Loucy (cell line): ENCODE measurements at regions not wholly inside any gene's neighbourhood (a gene's known extent, or its start where the extent isn't known, plus 50 kb on each side); places are given as distances from the start of the nearest gene placed in this dataset.

Experiments used
- H2AFZ ChIP-seq: fragments of 200-600 bp; sonication (generic); 2 replicates; pipeline ENCODE4 v1.6.0; 2016; ENCODE audit warnings: antibody characterized with exemption, mild to moderate bottlenecking, low read length, moderate library complexity
- H3F3A ChIP-seq: fragments of 200-600 bp; 2 replicates; pipeline ENCODE4 v1.6.0; 2016; ENCODE audit warnings: antibody characterized with exemption, low read depth, mild to moderate bottlenecking
- H3K27me3 ChIP-seq: fragments of 200-600 bp; sonication (generic); 2 replicates; pipeline ENCODE4 v1.6.1; 2014; ENCODE audit warnings: low read length, mild to moderate bottlenecking; ENCODE audit not compliant: insufficient read depth, poor library complexity, severe bottlenecking
- H3K36me3 ChIP-seq: fragments of 200-600 bp; sonication (generic); 2 replicates; pipeline ENCODE4 v1.6.1; 2016; ENCODE audit warnings: low read length; ENCODE audit not compliant: insufficient read depth
- H3K4me1 ChIP-seq: fragments of 200-600 bp; sonication (generic); 2 replicates; pipeline ENCODE4 v1.5.1; 2014; ENCODE audit warnings: low read length, mild to moderate bottlenecking; ENCODE audit not compliant: insufficient read depth, poor library complexity, severe bottlenecking
- H3K4me2 ChIP-seq: fragments of 200-600 bp; sonication (generic); 2 replicates; pipeline ENCODE4 v1.6.0; 2014; ENCODE audit warnings: antibody characterized with exemption, low read length, low read depth, mild to moderate bottlenecking; ENCODE audit not compliant: poor library complexity, severe bottlenecking
- H3K4me3 ChIP-seq: fragments of 200-600 bp; sonication (generic); 2 replicates; pipeline ENCODE4 v1.5.1; 2014; ENCODE audit warnings: low read length, mild to moderate bottlenecking, mixed read lengths; ENCODE audit not compliant: poor library complexity, severe bottlenecking
- H3K79me2 ChIP-seq: fragments of 200-600 bp; sonication (generic); 2 replicates; pipeline ENCODE4 v1.6.1; 2014; ENCODE audit warnings: low read length; ENCODE audit not compliant: insufficient read depth
- H3K9ac ChIP-seq: fragments of 200-600 bp; sonication (generic); 2 replicates; pipeline ENCODE4 v1.6.0; 2014; ENCODE audit warnings: mild to moderate bottlenecking, low read depth, low read length, moderate library complexity; ENCODE audit not compliant: poor library complexity, severe bottlenecking
- H3K9me2 ChIP-seq: fragments of 200-600 bp; sonication (generic); replicated peaks from 2 replicates; pipeline ENCODE4 v1.6.1; 2016; ENCODE audit warnings: low read depth, low read length, mixed read lengths
- H3K9me3 ChIP-seq: fragments of 200-600 bp; sonication (generic); 2 replicates; pipeline ENCODE4 v1.6.1; 2014; ENCODE audit warnings: mild to moderate bottlenecking, antibody characterized with exemption, low read length, low read depth; ENCODE audit not compliant: insufficient read depth
- H4K20me1 ChIP-seq: fragments of 200-600 bp; sonication (generic); 2 replicates; pipeline ENCODE4 v1.6.0; 2014; ENCODE audit warnings: antibody characterized with exemption, low read length, mild to moderate bottlenecking; ENCODE audit not compliant: insufficient read depth, poor library complexity, severe bottlenecking
- CTCF ChIP-seq: fragments of 200-600 bp; sonication (generic); conservative IDR thresholded peaks from 2 replicates; pipeline ENCODE4 v1.5.1; 2014; ENCODE audit warnings: mild to moderate bottlenecking, antibody characterized with exemption, low read length
- EZH2phosphoT487 ChIP-seq: fragments of 200-600 bp; IDR thresholded peaks from 2 replicates; pipeline ENCODE4 v1.6.1; 2018; ENCODE audit warnings: antibody characterized with exemption, mild to moderate bottlenecking, moderate library complexity, borderline replicate concordance

- TF ChIP-seq CTCF, result peak; percentile 71
- no peak for TF ChIP-seq EZH2phosphoT487
- H4K20me1 ChIP-seq, result no peaks in the 10 kb centered on the region
- H3K27me3 ChIP-seq, result no peaks in the 10 kb centered on the region
- no peaks in the 10 kb centered on the region for H3F3A ChIP-seq
- no peaks in the 10 kb centered on the region for H3K9me2 ChIP-seq
- H3K79me2 ChIP-seq, result no peaks in the 10 kb centered on the region
- no peak overlapping the region for H2AFZ ChIP-seq
- no peaks in the 10 kb centered on the region for H3K36me3 ChIP-seq
- no peak overlapping the region for H3K4me2 ChIP-seq
- H3K4me3 ChIP-seq, result no peak overlapping the region
- no peaks in the 10 kb centered on the region for H3K9me3 ChIP-seq
- H3K4me1 ChIP-seq, result no peaks in the 10 kb centered on the region
- H3K9ac ChIP-seq, result no peak overlapping the region
Measured at GRCh38 chr4:103915224-103915869, 195.6 kb upstream of the TACR3 start.

GRCh38 chr4:103907414-103907813 lies 187.6 kb upstream of the TACR3 start:
- no peak overlapping the region for H3K4me2 ChIP-seq
- no peaks in the 10 kb centered on the region for H3F3A ChIP-seq
- H3K36me3 ChIP-seq, result no peaks in the 10 kb centered on the region
- no peaks in the 10 kb centered on the region for H3K4me1 ChIP-seq
- H2AFZ ChIP-seq, result no peak overlapping the region
- no peak overlapping the region for H3K9ac ChIP-seq
- H3K79me2 ChIP-seq, result no peaks in the 10 kb centered on the region
- H3K9me3 ChIP-seq, result no peaks in the 10 kb centered on the region
- H3K4me3 ChIP-seq, result no peak overlapping the region
- H4K20me1 ChIP-seq, result no peaks in the 10 kb centered on the region
- H3K27me3 ChIP-seq, result no peaks in the 10 kb centered on the region
- H3K9me2 ChIP-seq, result no peaks in the 10 kb centered on the region
- no peak for TF ChIP-seq EZH2phosphoT487
- no peak for TF ChIP-seq CTCF

GRCh38 chr4:103904123-103904522 lies 184.3 kb upstream of the TACR3 start:
- H3K9me2 ChIP-seq, result no peaks in the 10 kb centered on the region

More at GRCh38 chr4:103904123-103904522, 184.3 kb upstream of the TACR3 start:
- no peak overlapping the region for H3K9ac ChIP-seq
- no peaks in the 10 kb centered on the region for H3F3A ChIP-seq
- no peaks in the 10 kb centered on the region for H3K36me3 ChIP-seq
- H4K20me1 ChIP-seq, result no peaks in the 10 kb centered on the region
- H3K27me3 ChIP-seq, result no peaks in the 10 kb centered on the region
- no peaks in the 10 kb centered on the region for H3K9me3 ChIP-seq
- H2AFZ ChIP-seq, result no peak overlapping the region
- no peak overlapping the region for H3K4me3 ChIP-seq
- TF ChIP-seq EZH2phosphoT487 (no peak), CTCF (no peak)
- no peaks in the 10 kb centered on the region for H3K4me1 ChIP-seq
- H3K4me2 ChIP-seq, result no peak overlapping the region
- no peaks in the 10 kb centered on the region for H3K79me2 ChIP-seq
